AG04449 (cell line): ENCODE measurements at regions not wholly inside any gene's neighbourhood (a gene's known extent, or its start where the extent isn't known, plus 50 kb on each side); places are given as distances from the start of the nearest gene placed in this dataset.
"Not testable (repeated sequence)": the region's sequence is repeated elsewhere in the genome, so short reads cannot be mapped to it uniquely, and the experiment has no call there.

Experiments
- CTCF ChIA-PET: fragments of 350-600 bp; formaldehyde crosslinking; extraction: SDS; loops from one replicate; lab custom pipeline; 2021; ENCODE audit warnings: antibody characterized with exemption; lab: Yijun Ruan, JAX
- POLR2A ChIA-PET: fragments of 400-600, 350-600 bp; formaldehyde crosslinking; extraction: SDS; loops from one replicate; lab custom pipeline; 2020; ENCODE audit warnings: antibody characterized with exemption, inconsistent platforms; lab: Yijun Ruan, JAX
- DNase-seq: peaks from one replicate; pipeline ENCODE4 v3.0.0-alpha.2; 2010; ENCODE audit warnings: low read depth, low spot score
- H3K4me3 ChIP-seq: 2 replicates; pipeline ENCODE4 v1.5.1; 2011; ENCODE audit warnings: low read depth, mild to moderate bottlenecking, control low read depth, low read length
- CTCF ChIP-seq: IDR thresholded peaks from one replicate; pipeline ENCODE4 v1.5.1; 2011; ENCODE audit warnings: mild to moderate bottlenecking, moderate library complexity, low read length, control low read depth, inconsistent platforms; ENCODE audit not compliant: insufficient read depth; ENCODE audit errors: missing control alignments

- CTCF ChIA-PET, result interaction anchor here (1.4 kb wide), 1 partner anchor 204 kb away, joined by 9 read pairs; no protein-coding TSS in a partner anchor
- TF ChIP-seq CTCF, result no peak
- POLR2A ChIA-PET, result no interaction called here
- no peak for DNase-seq
- H3K4me3 ChIP-seq, result no peak overlapping the region
Measured at GRCh38 chr5:42061121-42061520, 136.0 kb downstream of the FBXO4 start.

- no peak overlapping the region for H3K4me3 ChIP-seq
- no peak for TF ChIP-seq CTCF
- ChIA-PET POLR2A (no interaction called here), CTCF (interaction anchor here (3.6 kb wide), 1 partner anchor 7 kb away, joined by 34 read pairs; no protein-coding TSS in a partner anchor)
- DNase-seq, result no peak
Measured at GRCh38 chr5:42064821-42065220, 139.7 kb downstream of the FBXO4 start.

GRCh38 chr5:42066131-42066530, 141.1 kb downstream of the FBXO4 start:
- POLR2A ChIA-PET, result no interaction called here

GRCh38 chr5:42074353-42074752, 149.3 kb downstream of the FBXO4 start:
- TF ChIP-seq CTCF, result no peak
- CTCF ChIA-PET, result no interaction called here
- POLR2A ChIA-PET, result no interaction called here

More at GRCh38 chr5:42066131-42066530, 141.1 kb downstream of the FBXO4 start:
- CTCF ChIA-PET, result interaction anchor here (0.6 to 3.6 kb wide), 2 partner anchors 9 to 738 kb away, joined by 3 to 34 read pairs; no protein-coding TSS in a partner anchor
- no peak overlapping the region for H3K4me3 ChIP-seq
- no peak for TF ChIP-seq CTCF
- no peak for DNase-seq

GRCh38 chr5:42089705-42090104, 164.6 kb downstream of the FBXO4 start:
- no peak for TF ChIP-seq CTCF
- DNase-seq, result no peak
- POLR2A ChIA-PET, result no interaction called here
- CTCF ChIA-PET, result no interaction called here
- no peak overlapping the region for H3K4me3 ChIP-seq

More at GRCh38 chr5:42074353-42074752, 149.3 kb downstream of the FBXO4 start:
- DNase-seq, result no peak
- no peak overlapping the region for H3K4me3 ChIP-seq

GRCh38 chr5:42090162-42090561, 165.1 kb downstream of the FBXO4 start:
- no peak for TF ChIP-seq CTCF
- no peak overlapping the region for H3K4me3 ChIP-seq
- DNase-seq, result no peak
- ChIA-PET POLR2A (no interaction called here), CTCF (no interaction called here)

GRCh38 chr5:42099846-42100245, 174.8 kb downstream of the FBXO4 start:
- H3K4me3 ChIP-seq, POLR2A ChIA-PET, CTCF ChIA-PET, DNase-seq: not testable (repeated sequence)
